GM19372 (cell line): ENCODE measurements at regions not wholly inside any gene's neighbourhood (a gene's known extent, or its start where the extent isn't known, plus 50 kb on each side); places are given as distances from the start of the nearest gene placed in this dataset.
A peak's percentile ranks its signal among the peaks of the same experiment; 100 is the strongest.
"Not testable (repeated sequence)": the region's sequence is repeated elsewhere in the genome, so short reads cannot be mapped to it uniquely, and the experiment has no call there.

ENCODE experiments used
- ATAC-seq: cut with Tn5 transposase; IDR thresholded peaks from one replicate; pipeline ENCODE4 v1.9.1; 2021; ENCODE audit warnings: mild to moderate bottlenecking, low read depth, moderate library complexity; ENCODE audit not compliant: unreplicated experiment

DNA sequence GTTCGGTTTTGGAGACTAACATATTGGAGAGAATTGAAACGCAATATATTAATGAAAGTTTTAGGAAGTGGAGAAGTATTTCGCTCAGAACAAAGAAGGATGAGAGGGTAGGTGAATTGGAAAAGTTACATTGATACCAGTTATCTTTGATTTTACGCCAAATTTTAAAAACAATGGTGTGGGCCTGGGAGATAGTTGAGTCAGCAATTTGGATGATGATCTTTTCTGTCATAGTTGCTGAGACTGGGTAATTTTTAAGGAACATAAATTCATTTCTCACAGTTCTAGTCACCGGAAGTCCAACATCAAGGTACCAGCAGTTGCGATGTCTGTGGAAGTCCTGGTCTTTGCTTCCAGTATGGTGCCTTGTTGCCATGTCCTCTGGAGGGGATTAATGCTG, 644.8 kb upstream of the LCORL start:
- ATAC-seq, result no peak

- no peak for ATAC-seq
Measured at GRCh38 chr4:18664171-18664570, 642.6 kb upstream of the LCORL start.

DNA sequence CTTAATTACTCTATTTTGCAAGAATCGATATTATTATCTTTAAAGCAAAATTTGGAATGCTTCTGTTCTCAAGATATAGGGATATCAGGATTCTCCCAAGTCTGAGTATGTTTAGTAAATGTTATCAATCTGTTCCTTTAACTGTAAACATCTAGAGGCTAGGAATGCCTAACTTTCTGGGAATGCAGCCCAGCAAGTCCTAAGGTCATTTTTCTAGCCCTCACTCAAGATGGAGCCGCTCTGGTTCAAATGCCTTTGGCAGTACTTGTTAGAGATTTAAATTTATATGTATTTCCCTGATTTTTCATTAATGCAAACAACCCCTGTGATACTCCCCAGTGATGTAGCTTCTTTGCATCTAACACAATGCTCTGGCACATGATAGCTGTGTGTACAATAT, 623.8 kb upstream of the LCORL start:
- no peak for ATAC-seq

DNA sequence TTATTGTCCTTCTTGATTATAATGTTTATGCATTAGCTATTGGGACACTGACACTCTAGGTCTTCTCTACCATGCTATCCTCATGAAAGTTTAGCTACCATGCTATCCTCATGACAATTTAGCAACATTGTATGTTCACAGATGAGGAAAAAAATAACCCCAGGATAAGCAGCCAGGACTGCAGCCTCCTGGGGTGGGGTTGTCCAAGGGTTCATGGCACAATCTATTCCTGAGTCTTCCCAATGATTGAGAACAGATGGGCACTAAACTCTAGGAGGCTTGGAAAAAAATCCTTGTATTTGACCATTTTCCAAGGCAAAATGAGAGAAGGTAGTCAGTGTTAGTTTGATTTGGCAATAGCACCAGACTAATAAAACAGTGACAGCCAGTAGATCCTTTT, 619.8 kb upstream of the LCORL start:
- no peak for ATAC-seq

DNA sequence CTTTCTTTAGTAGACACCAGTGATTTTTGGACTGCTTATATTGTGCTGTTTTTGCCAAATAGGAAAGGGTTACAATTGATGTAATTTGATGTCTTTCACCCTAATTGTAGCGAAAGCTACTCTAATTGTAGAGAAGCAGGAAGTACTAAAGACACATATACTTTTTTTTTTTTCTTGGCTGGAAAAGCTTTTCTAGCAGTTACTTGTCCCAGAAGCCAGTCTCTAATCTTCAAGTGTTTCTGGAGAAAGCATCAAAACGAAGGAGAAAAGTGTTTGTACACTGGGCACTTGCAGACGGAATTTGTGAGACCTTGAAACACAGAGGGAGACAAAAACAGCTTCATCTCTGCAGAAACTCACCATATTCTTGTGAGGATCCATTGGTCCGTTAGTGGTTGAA, 616.5 kb upstream of the LCORL start:
- ATAC-seq, result no peak

DNA sequence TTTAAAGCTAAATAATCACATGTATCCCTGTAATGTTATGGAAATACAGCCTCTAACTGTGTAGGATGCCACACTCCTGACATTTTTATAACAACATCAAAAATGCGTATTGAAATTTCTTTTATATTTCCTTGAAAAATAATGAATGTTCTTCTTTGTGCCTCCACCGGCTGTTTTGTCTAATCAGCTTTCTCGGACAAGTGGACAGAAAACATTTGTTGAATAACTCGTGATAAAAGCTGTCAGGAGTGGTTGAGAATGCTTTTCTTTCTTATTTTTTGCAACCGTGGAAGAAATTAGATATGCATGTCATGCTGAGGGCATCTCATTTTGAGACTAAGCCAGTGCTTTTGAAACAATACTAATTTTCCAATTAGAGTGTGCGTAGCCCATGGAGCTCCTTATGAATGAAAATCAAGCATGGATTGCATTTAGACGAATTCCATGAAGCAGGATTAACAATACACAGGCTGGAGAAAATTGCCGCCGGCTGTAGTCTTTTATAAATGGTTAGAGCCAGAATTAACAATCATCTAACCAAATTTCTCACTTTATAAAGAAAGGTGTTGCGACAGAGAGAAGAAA, 614.5 kb upstream of the LCORL start:
- ATAC-seq, result no peak

DNA sequence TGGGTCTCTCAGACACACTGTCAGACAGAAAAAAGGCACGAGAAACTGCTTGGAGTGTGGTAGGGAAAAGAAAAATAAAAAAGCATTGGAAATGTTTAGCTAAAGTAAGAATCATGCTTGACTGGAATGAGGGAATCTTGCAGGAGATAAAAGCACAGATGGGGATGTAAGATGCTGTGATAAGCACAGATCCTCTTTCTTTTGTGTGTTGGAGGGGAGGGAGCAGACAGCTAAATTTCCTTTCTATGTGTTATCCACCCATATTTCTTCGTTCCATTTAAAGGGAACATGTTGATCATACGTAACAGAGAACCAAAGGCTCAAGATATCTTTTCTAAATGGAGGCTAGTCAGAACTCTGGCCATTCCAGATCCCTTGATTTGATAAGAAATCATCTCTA, 614.0 kb upstream of the LCORL start:
- no peak for ATAC-seq

DNA sequence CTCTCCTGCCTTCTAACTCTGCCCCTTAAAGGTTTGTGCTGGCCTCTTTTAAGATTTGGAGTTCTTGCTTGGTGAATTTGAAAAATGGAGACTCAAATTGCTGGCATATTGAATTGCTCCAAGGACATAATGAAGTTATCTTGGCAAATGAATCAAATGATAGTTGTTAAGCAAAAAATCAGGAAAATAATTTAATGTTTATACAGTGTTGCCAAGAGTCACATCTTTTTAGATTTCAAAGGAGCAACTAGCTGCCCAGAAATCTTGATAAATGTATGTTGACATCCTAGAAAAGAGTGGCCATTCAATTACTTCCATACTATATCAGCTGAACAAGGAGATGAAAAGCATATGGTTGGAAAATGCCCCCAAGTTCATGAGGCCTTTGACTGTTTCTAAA, 610.0 kb upstream of the LCORL start:
- ATAC-seq, result no peak

GRCh38 chr4:18630218-18631110, 608.9 kb upstream of the LCORL start:
- no peak for ATAC-seq

DNA sequence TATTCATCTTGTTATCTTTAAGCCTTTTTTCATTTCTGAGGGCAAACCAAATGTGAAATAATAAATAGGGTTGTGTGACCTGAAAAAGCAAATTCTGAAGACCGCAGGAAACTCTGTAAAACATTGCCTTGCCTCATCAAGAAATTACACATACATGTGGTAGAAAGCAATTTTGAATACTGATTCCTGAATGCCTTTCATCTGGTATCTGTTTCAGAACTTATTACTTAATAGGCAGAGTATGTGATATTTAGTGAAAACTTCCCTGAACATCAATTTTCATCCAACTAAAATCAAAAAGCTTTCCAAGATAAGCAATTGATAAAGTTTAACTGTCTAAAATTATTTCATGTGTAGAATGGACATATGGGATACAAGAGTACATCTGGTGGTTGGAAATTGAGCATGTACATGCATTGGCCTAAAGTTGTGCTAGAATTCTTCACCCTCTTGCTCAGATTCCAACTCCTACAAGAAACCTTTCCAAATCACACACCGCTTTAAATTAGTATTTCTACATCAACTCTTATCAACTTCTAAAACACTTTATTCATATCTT, 606.0 kb upstream of the LCORL start:
- no peak for ATAC-seq

DNA sequence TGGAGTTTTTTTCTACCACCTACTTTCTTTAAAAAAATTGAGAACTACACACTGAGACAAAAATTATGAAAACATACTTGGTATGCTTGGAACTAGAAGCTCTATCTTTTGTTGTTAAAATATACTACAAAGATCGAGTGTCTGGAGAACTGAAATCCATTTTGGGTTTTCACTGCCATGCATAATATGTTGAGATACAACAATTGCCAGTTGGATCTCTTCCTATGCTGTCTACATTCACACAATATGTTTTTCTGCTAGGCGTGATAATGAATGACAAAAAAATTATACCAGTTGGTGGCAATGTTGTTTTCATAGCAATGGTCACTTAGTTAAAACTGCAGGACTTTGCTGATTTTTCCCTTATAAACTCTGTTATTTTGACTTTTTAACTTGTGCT, 605.4 kb upstream of the LCORL start:
- no peak for ATAC-seq

- no peak for ATAC-seq
Measured at GRCh38 chr4:18626366-18626765, 604.8 kb upstream of the LCORL start.

GRCh38 chr4:18621186-18621585, 599.6 kb upstream of the LCORL start:
- ATAC-seq, result no peak

GRCh38 chr4:18616720-18617119, 595.2 kb upstream of the LCORL start:
- ATAC-seq, result no peak

DNA sequence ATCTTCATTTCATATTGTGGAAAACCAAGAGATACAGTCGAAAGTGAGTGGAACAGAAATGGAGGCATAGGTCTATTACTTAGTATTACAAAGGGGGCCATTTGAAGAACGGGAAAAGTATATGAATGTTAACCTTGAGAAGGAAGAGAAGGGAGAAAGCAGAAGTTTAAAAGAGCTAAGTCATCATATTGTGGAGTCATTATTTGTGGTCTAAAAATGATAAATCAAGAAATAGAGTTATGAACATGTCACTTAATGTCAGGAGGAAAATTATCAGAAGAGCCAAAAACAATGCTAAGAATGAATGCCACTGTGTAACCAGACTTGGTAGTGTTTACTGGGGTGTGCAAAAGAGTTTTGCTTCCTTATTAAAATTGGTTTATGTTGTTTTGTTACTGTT, 589.5 kb upstream of the LCORL start:
- no peak for ATAC-seq

DNA sequence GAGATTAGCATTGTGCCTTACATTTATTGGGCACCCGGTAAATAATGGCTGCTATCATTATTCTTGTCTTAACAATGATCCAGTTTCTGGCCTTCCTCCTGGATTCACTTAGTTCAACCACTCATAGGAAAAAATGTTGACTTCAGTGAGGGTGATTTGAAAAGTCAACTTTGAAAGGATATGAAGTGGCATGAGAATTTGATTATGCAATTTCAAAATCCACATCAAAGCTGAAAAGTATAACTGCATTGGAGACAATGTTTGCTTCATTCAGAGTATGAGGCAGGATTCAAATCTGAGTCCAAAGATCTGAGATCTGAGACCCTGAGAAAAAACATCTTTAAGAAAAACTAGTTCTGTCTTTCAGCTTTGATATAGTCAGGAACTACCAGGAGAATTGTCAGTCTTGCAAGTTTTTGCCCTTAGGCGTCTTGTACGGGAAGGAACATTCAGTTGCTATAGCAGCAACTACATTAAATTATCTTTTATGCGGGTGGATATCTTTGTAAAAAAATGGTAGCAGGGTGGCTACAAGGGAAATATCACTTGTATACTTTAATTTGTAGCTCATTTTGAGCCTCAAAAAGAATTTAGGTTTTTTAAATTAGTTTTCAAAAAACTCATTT, 587.5 kb upstream of the LCORL start:
- ATAC-seq, result no peak

GRCh38 chr4:18602610-18603009, 581.1 kb upstream of the LCORL start:
- ATAC-seq, result not testable (repeated sequence)

DNA sequence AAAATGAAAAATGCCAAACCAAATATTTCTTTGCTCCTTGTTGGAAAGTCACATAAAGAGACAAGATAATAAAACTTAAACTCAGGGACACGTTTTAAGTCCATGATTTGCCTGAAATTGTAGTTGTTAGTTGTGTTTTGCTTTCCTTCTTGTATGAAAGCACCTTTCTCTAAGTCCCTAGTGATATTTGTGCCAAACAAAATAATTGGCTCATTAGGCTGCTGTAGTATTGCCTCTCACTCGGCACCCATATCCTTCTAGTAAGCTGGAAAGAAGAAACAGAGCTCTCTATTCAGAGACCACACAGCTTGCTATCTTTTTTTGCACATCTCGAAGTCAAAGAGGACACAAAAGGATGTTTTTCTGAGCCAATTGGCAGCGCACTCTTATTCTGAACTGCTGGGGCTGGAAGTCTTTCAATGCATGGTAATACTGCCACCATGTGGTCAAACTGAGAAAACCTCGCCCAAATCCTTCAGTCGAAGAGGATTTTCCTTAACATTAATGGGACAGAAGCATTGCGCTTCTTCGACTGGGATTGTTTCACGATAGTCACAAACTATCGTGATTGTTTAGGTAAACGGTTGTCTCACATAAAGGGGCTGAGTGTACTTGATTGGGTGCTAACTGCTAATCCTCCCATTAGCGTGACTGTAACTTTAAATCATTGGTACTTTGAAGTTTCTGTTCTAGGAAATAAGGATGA, 571.9 kb upstream of the LCORL start:
- peak; percentile 88 for ATAC-seq

DNA sequence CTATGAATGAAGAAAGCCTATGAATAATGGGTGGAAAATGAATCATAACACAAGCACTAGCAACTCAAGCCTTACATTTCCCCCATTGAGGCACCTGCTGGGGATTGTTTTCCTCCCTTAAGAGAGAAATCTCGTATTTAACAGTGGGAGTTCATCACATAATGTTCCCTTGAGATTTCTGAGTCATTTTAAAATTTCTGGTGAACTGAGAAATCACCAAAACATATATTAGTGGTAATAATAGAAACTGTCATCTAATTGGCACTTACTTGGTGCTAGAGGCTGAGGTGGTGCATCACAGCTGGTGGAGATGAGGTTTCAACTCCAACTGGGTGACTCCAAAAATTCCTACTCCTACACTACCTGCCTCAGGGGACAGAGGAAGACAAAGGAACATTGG, 561.3 kb upstream of the LCORL start:
- no peak for ATAC-seq

GRCh38 chr4:18578307-18578706, 556.8 kb upstream of the LCORL start:
- no peak for ATAC-seq

DNA sequence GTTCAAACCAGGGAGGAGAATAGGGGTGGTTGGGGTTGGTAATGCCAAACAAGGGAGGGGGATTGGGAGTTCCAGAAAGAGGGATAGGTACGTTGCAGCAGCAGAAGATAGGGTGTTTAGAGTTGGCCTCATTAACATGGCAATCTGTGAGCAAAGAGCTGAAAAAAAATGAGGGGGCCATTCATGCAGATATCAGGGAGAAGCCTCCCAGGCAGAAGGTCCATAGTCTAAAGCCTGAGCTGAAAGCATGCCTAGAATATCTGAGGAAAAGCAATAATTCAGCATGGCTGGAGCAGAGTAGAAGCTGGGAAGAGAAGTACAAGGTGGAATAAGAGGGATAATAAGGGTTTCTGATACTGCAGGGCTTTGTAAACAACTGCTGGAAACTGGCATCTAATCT, 550.9 kb upstream of the LCORL start:
- no peak for ATAC-seq
